GM23248 (cell line): ENCODE measurements at regions not wholly inside any gene's neighbourhood (a gene's known extent, or its start where the extent isn't known, plus 50 kb on each side); places are given as distances from the start of the nearest gene placed in this dataset.

Source experiments
- DNase-seq: peaks from one replicate; pipeline ENCODE4 v3.0.0-alpha.2; 2015
- H2AFZ ChIP-seq: fragments of 200-600 bp; sonication (generic); 2 replicates; pipeline ENCODE4 v1.6.1; 2016; ENCODE audit warnings: antibody characterized with exemption
- H3F3A ChIP-seq: fragments of 200-600 bp; sonication (generic); 2 replicates; pipeline ENCODE4 v1.6.1; 2016; ENCODE audit warnings: mild to moderate bottlenecking, antibody characterized with exemption, mixed run types; ENCODE audit not compliant: insufficient read depth
- H3K27ac ChIP-seq: fragments of 200-600 bp; sonication (generic); 2 replicates; pipeline ENCODE4 v1.5.1; 2016; ENCODE audit warnings: mild to moderate bottlenecking
- H3K27me3 ChIP-seq: fragments of 200-600 bp; sonication (generic); replicated peaks from 2 replicates; pipeline ENCODE4 v1.6.1; 2016; ENCODE audit warnings: mild to moderate bottlenecking; ENCODE audit not compliant: insufficient read depth
- H3K36me3 ChIP-seq: fragments of 200-600 bp; sonication (generic); 2 replicates; pipeline ENCODE4 v1.6.1; 2016; ENCODE audit warnings: low read depth, mild to moderate bottlenecking
- H3K4me1 ChIP-seq: fragments of 200-600 bp; sonication (generic); 2 replicates; pipeline ENCODE4 v1.6.1; 2016; ENCODE audit warnings: mild to moderate bottlenecking; ENCODE audit not compliant: insufficient read depth
- H3K4me2 ChIP-seq: fragments of 200-600 bp; sonication (generic); one replicate; pipeline ENCODE4 v1.6.1; 2016; ENCODE audit warnings: mild to moderate bottlenecking; ENCODE audit not compliant: unreplicated experiment
- H3K4me3 ChIP-seq: fragments of 200-600 bp; sonication (generic); 2 replicates; pipeline ENCODE4 v1.5.1; 2016; ENCODE audit warnings: mild to moderate bottlenecking
- H3K79me2 ChIP-seq: fragments of 200-600 bp; sonication (generic); 2 replicates; pipeline ENCODE4 v1.6.1; 2016; ENCODE audit warnings: mild to moderate bottlenecking; ENCODE audit not compliant: insufficient read depth
- H3K9ac ChIP-seq: fragments of 200-600 bp; sonication (generic); 2 replicates; pipeline ENCODE4 v1.6.1; 2016; ENCODE audit warnings: mild to moderate bottlenecking
- H3K9me2 ChIP-seq: fragments of 200-600 bp; sonication (generic); 2 replicates; pipeline ENCODE4 v1.6.1; 2016; ENCODE audit warnings: mixed run types, mild to moderate bottlenecking, moderate library complexity; ENCODE audit not compliant: insufficient read depth
- H3K9me3 ChIP-seq: fragments of 200-600 bp; sonication (generic); one replicate; pipeline ENCODE4 v1.6.1; 2017; ENCODE audit warnings: low read depth
- H4K20me1 ChIP-seq: fragments of 200-600 bp; sonication (generic); 2 replicates; pipeline ENCODE4 v1.6.0; 2016; ENCODE audit not compliant: insufficient read depth
- EZH2 ChIP-seq: fragments of 200-600 bp; sonication (generic); IDR thresholded peaks from 2 replicates; pipeline ENCODE4 v1.6.1; 2018; ENCODE audit warnings: antibody characterized with exemption, mild to moderate bottlenecking; ENCODE audit not compliant: insufficient read depth, poor library complexity, severe bottlenecking
- EZH2phosphoT487 ChIP-seq: fragments of 200-600 bp; sonication (generic); IDR thresholded peaks from 2 replicates; pipeline ENCODE4 v1.6.1; 2018; ENCODE audit warnings: antibody characterized with exemption, moderate library complexity, mild to moderate bottlenecking, low read depth; ENCODE audit not compliant: insufficient read depth
- WGBS, 2 experiments: methylation state at CpG; one replicate each; pipeline ENCODE4 v1.1.6; 2015 to 2017; ENCODE audit warnings: low lambda C conversion rate in 2 of 2, low coverage in 1 of 2; ENCODE audit errors: missing lambda C conversion rate in 2 of 2; 5-methylcytosine and 5-hydroxymethylcytosine counted together
- in situ Hi-C: fragments of 300-500 bp; cut with MboI; formaldehyde crosslinking; loops from 2 replicates; pipeline ENCODE4 v1.15.0; 2020

DNA sequence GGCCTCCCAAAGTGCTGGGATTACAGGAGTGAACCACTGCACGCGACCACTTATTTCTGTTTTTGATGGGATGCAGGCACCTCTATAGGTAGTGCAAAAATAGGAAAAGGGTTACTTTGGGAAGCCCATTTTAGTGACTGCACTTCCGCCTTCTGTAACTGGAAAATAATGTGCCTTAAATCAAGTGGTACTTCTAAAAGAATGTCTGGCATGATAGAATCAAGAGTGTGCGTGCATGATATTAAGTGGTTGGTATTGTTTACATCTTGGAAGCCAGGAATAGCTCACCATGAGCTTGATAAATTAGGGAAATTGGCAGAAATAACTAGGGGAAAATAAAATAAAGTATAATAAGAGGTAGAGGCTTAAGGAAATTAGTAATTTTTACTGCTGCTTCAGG lies 1067.0 kb downstream of the ADGRL2 start:
- Histone ChIP-seq H3K4me2 (no peak overlapping the region), H3F3A (no peaks in the 10 kb centered on the region), H3K4me3 (no peak overlapping the region), H4K20me1 (no peaks in the 10 kb centered on the region), H3K9ac (no peak overlapping the region), H3K9me3 (no peaks in the 10 kb centered on the region), H3K36me3 (no peaks in the 10 kb centered on the region), H3K79me2 (no peaks in the 10 kb centered on the region), H2AFZ (no peak overlapping the region), H3K27ac (no peak overlapping the region), H3K27me3 (no peaks in the 10 kb centered on the region), H3K4me1 (no peaks in the 10 kb centered on the region), H3K9me2 (no peaks in the 10 kb centered on the region)
- WGBS, 2 experiments: 77 to 83% methylated on average over 4 of the region's 4 CpGs
- no peak for DNase-seq
- no peak for TF ChIP-seq EZH2
- in situ Hi-C loops: no loop called here

DNA sequence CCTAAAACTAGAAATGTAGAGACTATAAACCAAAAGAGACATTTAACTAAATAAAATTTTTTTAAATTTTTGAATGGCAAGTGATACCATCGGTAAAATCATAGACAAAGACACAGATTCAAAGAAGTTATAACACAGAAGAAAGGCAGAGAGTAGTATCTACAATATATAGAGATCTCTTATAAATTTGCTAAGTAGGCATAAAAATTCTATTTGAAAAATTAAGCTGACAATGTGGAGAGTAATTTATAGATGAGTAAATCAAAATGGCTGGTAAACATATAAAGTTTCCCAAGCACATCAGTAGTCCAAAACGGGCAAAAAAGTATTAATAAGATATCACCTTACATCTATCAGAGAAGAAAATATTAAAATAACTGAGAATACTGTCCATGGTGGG lies 1061.0 kb downstream of the ADGRL2 start:
- H3K79me2 ChIP-seq: no peaks in the 10 kb centered on the region
- no peak overlapping the region for H2AFZ ChIP-seq
- no peak overlapping the region for H3K9ac ChIP-seq
- H3K4me2 ChIP-seq: no peak overlapping the region
- H3K9me2 ChIP-seq: no peaks in the 10 kb centered on the region
- 68 to 76% methylated on average over 2 of the region's 2 CpGs for WGBS, 2 experiments
- TF ChIP-seq EZH2phosphoT487: no peak
- TF ChIP-seq EZH2: no peak
- no peak for DNase-seq
- H3K36me3 ChIP-seq: no peaks in the 10 kb centered on the region
- H3K4me1 ChIP-seq: no peaks in the 10 kb centered on the region
- H4K20me1 ChIP-seq: no peaks in the 10 kb centered on the region
- no peak overlapping the region for H3K27ac ChIP-seq
- no peaks in the 10 kb centered on the region for H3K27me3 ChIP-seq
- H3F3A ChIP-seq: no peaks in the 10 kb centered on the region
- H3K9me3 ChIP-seq: no peaks in the 10 kb centered on the region
- in situ Hi-C loops: no loop called here
- H3K4me3 ChIP-seq: no peak overlapping the region

DNA sequence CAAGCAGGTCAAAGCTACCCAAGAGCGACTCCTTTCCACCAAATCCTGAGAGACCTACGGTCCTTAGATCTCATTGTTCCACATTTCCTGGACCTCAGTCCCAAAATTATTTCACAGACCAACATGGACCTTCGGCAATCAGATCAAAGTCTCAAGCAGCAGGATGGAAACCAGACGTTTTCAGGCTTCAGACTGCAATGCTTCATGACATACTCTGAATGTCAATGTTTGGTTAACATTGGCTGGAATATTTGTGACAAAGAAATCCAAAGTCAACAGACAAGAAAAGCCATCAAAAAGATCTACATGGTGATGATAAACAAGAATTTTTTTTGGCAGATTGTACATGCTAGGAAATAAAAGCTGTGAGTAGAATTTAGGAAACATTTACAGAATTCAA lies 1057.3 kb downstream of the ADGRL2 start:
- 1 to 9% methylated on average over 4 of the region's 4 CpGs for WGBS, 2 experiments
- Histone ChIP-seq H3K27ac (no peak overlapping the region), H3K9me2 (no peaks in the 10 kb centered on the region), H4K20me1 (no peaks in the 10 kb centered on the region), H3K9ac (no peak overlapping the region), H3K4me2 (no peak overlapping the region), H3K36me3 (no peaks in the 10 kb centered on the region), H3K27me3 (no peaks in the 10 kb centered on the region), H3K9me3 (no peaks in the 10 kb centered on the region), H3F3A (no peaks in the 10 kb centered on the region), H3K79me2 (no peaks in the 10 kb centered on the region), H3K4me1 (no peaks in the 10 kb centered on the region), H3K4me3 (no peak overlapping the region), H2AFZ (no peak overlapping the region)
- TF ChIP-seq EZH2 (no peak), EZH2phosphoT487 (no peak)
- no peak for DNase-seq
- in situ Hi-C loops: no loop called here

GRCh38 chr1:82849460-82849859 lies 1048.7 kb downstream of the ADGRL2 start:
- no peaks in the 10 kb centered on the region for H3K4me1 ChIP-seq
- no peak overlapping the region for H3K27ac ChIP-seq
- H3K4me3 ChIP-seq: no peak overlapping the region
- no peaks in the 10 kb centered on the region for H4K20me1 ChIP-seq
- H2AFZ ChIP-seq: no peak overlapping the region
- WGBS, 2 experiments: 40 to 46% methylated on average over 2 of the region's 2 CpGs
- TF ChIP-seq EZH2phosphoT487: no peak
- no peak for TF ChIP-seq EZH2
- H3K27me3 ChIP-seq: no peaks in the 10 kb centered on the region
- no peak overlapping the region for H3K9ac ChIP-seq
- H3K9me2 ChIP-seq: no peaks in the 10 kb centered on the region
- H3K4me2 ChIP-seq: no peak overlapping the region
- no peaks in the 10 kb centered on the region for H3F3A ChIP-seq
- H3K9me3 ChIP-seq: no peaks in the 10 kb centered on the region
- no peak for DNase-seq
- no peaks in the 10 kb centered on the region for H3K79me2 ChIP-seq
- no peaks in the 10 kb centered on the region for H3K36me3 ChIP-seq
- in situ Hi-C loops: no loop called here

GRCh38 chr1:82848043-82848442 lies 1047.3 kb downstream of the ADGRL2 start:
- Histone ChIP-seq H3F3A (no peaks in the 10 kb centered on the region), H3K9me3 (no peaks in the 10 kb centered on the region), H3K36me3 (no peaks in the 10 kb centered on the region), H3K4me1 (no peaks in the 10 kb centered on the region), H3K27me3 (no peaks in the 10 kb centered on the region), H3K4me2 (no peak overlapping the region), H4K20me1 (no peaks in the 10 kb centered on the region), H2AFZ (no peak overlapping the region), H3K27ac (no peak overlapping the region), H3K4me3 (no peak overlapping the region), H3K79me2 (no peaks in the 10 kb centered on the region), H3K9ac (no peak overlapping the region), H3K9me2 (no peaks in the 10 kb centered on the region)
- in situ Hi-C loops: no loop called here
- DNase-seq: no peak
- TF ChIP-seq EZH2phosphoT487 (no peak), EZH2 (no peak)
- WGBS, 2 experiments: 38 to 57% methylated on average over 1 of the region's 1 CpG
